ENCODE measurements at regions not wholly inside any gene's neighbourhood (a gene's known extent, or its start where the extent isn't known, plus 50 kb on each side); places are given as distances from the start of the nearest gene placed in this dataset.

GRCh38 chr12:115857160-115857920 is 420.2 kb downstream of the MED13L start:
- no peak for TF ChIP-seq CTCF (IDR thresholded peaks at IDR 0.05)
- no peak for TF ChIP-seq POLR2A (IDR thresholded peaks at IDR 0.05)

All from upper lobe of left lung (tissue), 4 donors.